ENCODE measurements at regions not wholly inside any gene's neighbourhood (a gene's known extent, or its start where the extent isn't known, plus 50 kb on each side); places are given as distances from the start of the nearest gene placed in this dataset.

- H4K5ac ChIP-seq (ENCODE audit: low read depth, low read length), result no peak overlapping the region
- no peak overlapping the region for H2AK5ac ChIP-seq (ENCODE audit: low read depth, low read length)
- POLR2A ChIA-PET (ENCODE audit: unreplicated experiment), result no interaction called here
- no peak overlapping the region for H3K27ac ChIP-seq (ENCODE audit: insufficient read depth, low read length)
- WGBS, 2 experiments (ENCODE audit: extremely low coverage in 2 of 2, insufficient read length in 1 of 2), result no CpG with 5 or more reads among the region's 3 CpGs
- no peak overlapping the region for H2BK120ac ChIP-seq (ENCODE audit: low read depth, low read length)
- intact Hi-C loops (cut with micrococcal nuclease), result no loop called here
- no peaks in the 10 kb centered on the region for H3K4me1 ChIP-seq (ENCODE audit: control insufficient read depth, insufficient read depth, low read length)
- no peak overlapping the region for H2BK5ac ChIP-seq (ENCODE audit: low read depth, low read length, poor library complexity, severe bottlenecking)
- CTCF ChIA-PET, result no interaction called here
- no peaks in the 10 kb centered on the region for H3K27me3 ChIP-seq (ENCODE audit: control insufficient read depth, insufficient read depth, low read length)
- no TSS peak for BruUV-seq (replicated peaks)
- no peak overlapping the region for H3K18ac ChIP-seq (ENCODE audit: low read depth, low read length)
- no peaks in the 10 kb centered on the region for H4K20me1 ChIP-seq (ENCODE audit: insufficient read depth, low read length)
- ATAC-seq (ENCODE audit: low read depth) (no peak), DNase-seq (no peak)
- H3K4me3 ChIP-seq (ENCODE audit: insufficient read depth, low read depth, low read length), result no peak overlapping the region
- no peak overlapping the region for H2AFZ ChIP-seq (replicated peaks; ENCODE audit: low read length, poor library complexity)
- no peaks in the 10 kb centered on the region for H3K9me1 ChIP-seq (ENCODE audit: insufficient read depth, low read length)
- no peak overlapping the region for H3K4ac ChIP-seq (ENCODE audit: low read depth, low read length)
- no peaks in the 10 kb centered on the region for H3K79me1 ChIP-seq (ENCODE audit: low read depth in 1 of 2, low read length in 2 of 2)
- no peak overlapping the region for H3K14ac ChIP-seq (replicated peaks; ENCODE audit: low read depth, low read length)
- H2BK20ac ChIP-seq (ENCODE audit: low read depth, low read length), result no peak overlapping the region
- TF ChIP-seq RAD21 (IDR thresholded peaks at IDR 0.05; ENCODE audit: low read length), result no peak
- TF ChIP-seq FOS (IDR thresholded peaks at IDR 0.05; ENCODE audit: low read depth, low read length), result no peak
- TF ChIP-seq CHD1 (IDR thresholded peaks at IDR 0.05; ENCODE audit: low read depth, low read length), result no peak
- TF ChIP-seq MAZ (IDR thresholded peaks at IDR 0.05; ENCODE audit: borderline replicate concordance, low read depth, low read length), result no peak
- no peak for TF ChIP-seq MXI1 (IDR thresholded peaks at IDR 0.05; ENCODE audit: borderline replicate concordance, low read depth, low read length)
- no peak for TF ChIP-seq BHLHE40 (IDR thresholded peaks at IDR 0.05; ENCODE audit: low read depth, low read length)
- no peak for TF ChIP-seq USF2 (IDR thresholded peaks at IDR 0.05; ENCODE audit: low read depth, low read length)
- TF ChIP-seq MAFK (IDR thresholded peaks at IDR 0.05; ENCODE audit: low read depth, low read length), result no peak
- no peak for TF ChIP-seq POLR2A (IDR thresholded peaks at IDR 0.05; ENCODE audit: low read depth, low read length)
- TF ChIP-seq CEBPB (IDR thresholded peaks at IDR 0.05; ENCODE audit: low read depth, low read length), result no peak
- no peak for TF ChIP-seq SMC3 (IDR thresholded peaks at IDR 0.05; ENCODE audit: low read depth, low read length)
- TF ChIP-seq RCOR1 (IDR thresholded peaks at IDR 0.05; ENCODE audit: insufficient replicate concordance, low read length), result no peak
- no peak for TF ChIP-seq RFX5 (IDR thresholded peaks at IDR 0.05; ENCODE audit: low read depth, low read length)
- TF ChIP-seq ELK1 (IDR thresholded peaks at IDR 0.05; ENCODE audit: borderline replicate concordance, low read depth, low read length), result no peak
- TF ChIP-seq CTCF (conservative IDR thresholded peaks at IDR 0.05; ENCODE audit: low read depth, low read length), result no peak
- no peak for TF ChIP-seq NFE2L2 (IDR thresholded peaks at IDR 0.05; ENCODE audit: low read depth, low read length)
- no peak overlapping the region for H2AK9ac ChIP-seq (replicated peaks; ENCODE audit: low read depth, low read length, poor library complexity)
- no peaks in the 10 kb centered on the region for H3K36me3 ChIP-seq (ENCODE audit: control insufficient read depth, insufficient read depth, low read length)
- H3K9me3 ChIP-seq (ENCODE audit: control insufficient read depth, insufficient read depth, low read length), result no peaks in the 10 kb centered on the region
- in situ Hi-C loops (cut with MboI; ENCODE audit: low sequenced_read_pairs), result no loop called here
- H3K4me2 ChIP-seq (ENCODE audit: low read depth, low read length), result no peak overlapping the region
- H4K91ac ChIP-seq (ENCODE audit: insufficient read depth, low read depth, low read length), result no peak overlapping the region
- dilution Hi-C loops (cut with HindIII; ENCODE audit: low sequenced_read_pairs, unreplicated experiment), result no loop called here
- no peak overlapping the region for H3K23ac ChIP-seq (ENCODE audit: low read depth, low read length)
- no peak overlapping the region for H2BK15ac ChIP-seq (ENCODE audit: low read depth, low read length)
- H4K8ac ChIP-seq (ENCODE audit: low read depth in 2 of 2, low read length in 2 of 2), result no peak overlapping the region
- H3K56ac ChIP-seq (ENCODE audit: extremely low read depth, insufficient read depth, low read length), result no peak overlapping the region
- H3K9ac ChIP-seq (ENCODE audit: low read depth, low read length), result no peak overlapping the region
Measured at GRCh38 chr4:72994670-72995069, 74.8 kb downstream of the COX18 start.

Measured in IMR-90 (cell line).